ENCODE measurements at regions not wholly inside any gene's neighbourhood (a gene's known extent, or its start where the extent isn't known, plus 50 kb on each side); places are given as distances from the start of the nearest gene placed in this dataset.

GRCh38 chr4:115272594-115272993 lies 159.2 kb upstream of the NDST4 start:
- TF ChIP-seq CTCF (IDR thresholded peaks at IDR 0.05) (no peak), POLR2A (IDR thresholded peaks at IDR 0.05) (no peak)
